ENCODE measurements at regions not wholly inside any gene's neighbourhood (a gene's known extent, or its start where the extent isn't known, plus 50 kb on each side); places are given as distances from the start of the nearest gene placed in this dataset.

- H3K36me3 ChIP-seq (ENCODE audit: control insufficient read depth, insufficient read depth, low read length), result no peaks in the 10 kb centered on the region
- Mint-ChIP-seq H3K9me3 (peaks cover 27% of the 10 kb centered on the region), H3K27me3 (ENCODE audit: insufficient read depth) (no peaks in the 10 kb centered on the region), H3K4me3 (no peak overlapping the region), H3K4me1 (peaks cover 6% of the 10 kb centered on the region), H3K27ac (no peak overlapping the region), H3K36me3 (ENCODE audit: low read depth) (peaks cover 2% of the 10 kb centered on the region)
- H3K4me1 ChIP-seq (ENCODE audit: control insufficient read depth, insufficient read depth, low read length), result no peaks in the 10 kb centered on the region
- no peak overlapping the region for H3K9ac ChIP-seq (ENCODE audit: extremely low read depth, low read length, poor library complexity, severe bottlenecking)
- no peak overlapping the region for H3K4me3 ChIP-seq (ENCODE audit: low read length)
- no peaks in the 10 kb centered on the region for H3K27me3 ChIP-seq (ENCODE audit: control insufficient read depth, insufficient read depth, low read length, poor library complexity, severe bottlenecking)
- H3K27ac ChIP-seq (ENCODE audit: low read depth, low read length), result no peak overlapping the region
- DNase-seq, result no peak
- peaks cover 26% of the 10 kb centered on the region for H3K9me3 ChIP-seq (ENCODE audit: control insufficient read depth, low read length)
- WGBS, 2 experiments (ENCODE audit: insufficient coverage in 1 of 2, insufficient read length in 1 of 2), result 70 to 88% methylated on average over 3 to 4 of the region's 4 CpGs
- no peak for TF ChIP-seq CTCF (conservative IDR thresholded peaks at IDR 0.05)
Measured at GRCh38 chr9:19554529-19554928, 145.7 kb downstream of the ACER2 start.

- no peak overlapping the region for H3K4me3 ChIP-seq (ENCODE audit: low read length)
- no peak overlapping the region for H3K27ac ChIP-seq (ENCODE audit: low read depth, low read length)
- no peaks in the 10 kb centered on the region for H3K27me3 ChIP-seq (ENCODE audit: control insufficient read depth, insufficient read depth, low read length, poor library complexity, severe bottlenecking)
- Mint-ChIP-seq H3K4me1 (peaks cover 6% of the 10 kb centered on the region), H3K27ac (no peak overlapping the region), H3K9me3 (peaks cover 22% of the 10 kb centered on the region), H3K27me3 (ENCODE audit: insufficient read depth) (no peaks in the 10 kb centered on the region), H3K36me3 (ENCODE audit: low read depth) (peaks cover 1% of the 10 kb centered on the region), H3K4me3 (no peak overlapping the region)
- no peak overlapping the region for H3K9ac ChIP-seq (ENCODE audit: extremely low read depth, low read length, poor library complexity, severe bottlenecking)
- TF ChIP-seq CTCF (conservative IDR thresholded peaks at IDR 0.05), result no peak
- H3K4me1 ChIP-seq (ENCODE audit: control insufficient read depth, insufficient read depth, low read length), result no peaks in the 10 kb centered on the region
- H3K9me3 ChIP-seq (ENCODE audit: control insufficient read depth, low read length), result peaks cover 21% of the 10 kb centered on the region
- DNase-seq, result no peak
- no peaks in the 10 kb centered on the region for H3K36me3 ChIP-seq (ENCODE audit: control insufficient read depth, insufficient read depth, low read length)
Measured at GRCh38 chr9:19553441-19553840, 144.6 kb downstream of the ACER2 start.

GRCh38 chr9:19552282-19553105 lies 143.7 kb downstream of the ACER2 start:
- H3K27me3 ChIP-seq (ENCODE audit: control insufficient read depth, insufficient read depth, low read length, poor library complexity, severe bottlenecking), result no peaks in the 10 kb centered on the region
- peaks cover 11% of the 10 kb centered on the region for H3K9me3 ChIP-seq (ENCODE audit: control insufficient read depth, low read length)
- Mint-ChIP-seq H3K36me3 (ENCODE audit: low read depth) (no peaks in the 10 kb centered on the region), H3K4me3 (no peak overlapping the region), H3K27me3 (ENCODE audit: insufficient read depth) (no peaks in the 10 kb centered on the region), H3K4me1 (peaks cover 6% of the 10 kb centered on the region), H3K27ac (no peak overlapping the region), H3K9me3 (peaks cover 12% of the 10 kb centered on the region)
- no peaks in the 10 kb centered on the region for H3K36me3 ChIP-seq (ENCODE audit: control insufficient read depth, insufficient read depth, low read length)
- no peak overlapping the region for H3K9ac ChIP-seq (ENCODE audit: extremely low read depth, low read length, poor library complexity, severe bottlenecking)
- H3K4me1 ChIP-seq (ENCODE audit: control insufficient read depth, insufficient read depth, low read length), result no peaks in the 10 kb centered on the region
- no peak overlapping the region for H3K27ac ChIP-seq (ENCODE audit: low read depth, low read length)
- no peak for TF ChIP-seq CTCF (conservative IDR thresholded peaks at IDR 0.05)
- no peak for DNase-seq
- 85 to 92% methylated on average over 1 to 3 of the region's 3 CpGs for WGBS, 2 experiments (ENCODE audit: insufficient coverage in 1 of 2, insufficient read length in 1 of 2)
- H3K4me3 ChIP-seq (ENCODE audit: low read length), result no peak overlapping the region

Data from endodermal cell (in vitro differentiated cells).